Dermis microvascular lymphatic vessel endothelial cell (primary cell): ENCODE measurements at regions not wholly inside any gene's neighbourhood (a gene's known extent, or its start where the extent isn't known, plus 50 kb on each side); places are given as distances from the start of the nearest gene placed in this dataset.

Experiments used
- DNase-seq, 2 donors: peaks; one replicate each; pipeline versions ENCODE4 v3.0.0 to v3.0.0-alpha.2; 2010; ENCODE audit warnings: low read depth in 2 of 2

- DNase-seq = no peak
These were observed 306.6 kb upstream of the LYPLAL1 start for GRCh38 chr1:218867066-218867465.

- no peak for DNase-seq
These were observed 305.6 kb upstream of the LYPLAL1 start for GRCh38 chr1:218867941-218868626.

GRCh38 chr1:218869276-218869675, 304.4 kb upstream of the LYPLAL1 start:
- no peak for DNase-seq

GRCh38 chr1:218872026-218872425, 301.7 kb upstream of the LYPLAL1 start:
- DNase-seq = no peak

- no peak for DNase-seq
These were observed 300.8 kb upstream of the LYPLAL1 start for GRCh38 chr1:218872928-218873327.

GRCh38 chr1:218874313-218874712, 299.4 kb upstream of the LYPLAL1 start:
- DNase-seq = peak in 1 of 2 donors; percentile 93

GRCh38 chr1:218874801-218875400, 298.8 kb upstream of the LYPLAL1 start:
- DNase-seq = no peak

- peak in 1 of 2 donors; percentile 81 for DNase-seq
These were observed 295.3 kb upstream of the LYPLAL1 start for GRCh38 chr1:218878369-218878768.

GRCh38 chr1:218880484-218881060, 293.1 kb upstream of the LYPLAL1 start:
- no peak for DNase-seq

GRCh38 chr1:218882454-218882853, 291.2 kb upstream of the LYPLAL1 start:
- DNase-seq = no peak

- peak in 1 of 2 donors; percentile 23 for DNase-seq
These were observed 287.4 kb upstream of the LYPLAL1 start for GRCh38 chr1:218886101-218886871.

GRCh38 chr1:218887141-218887925, 286.3 kb upstream of the LYPLAL1 start:
- peak in 1 of 2 donors; percentile 3 for DNase-seq

GRCh38 chr1:218890451-218890850, 283.2 kb upstream of the LYPLAL1 start:
- DNase-seq = no peak

GRCh38 chr1:218891577-218891976, 282.1 kb upstream of the LYPLAL1 start:
- DNase-seq = no peak

GRCh38 chr1:218895064-218895587, 278.6 kb upstream of the LYPLAL1 start:
- DNase-seq = no peak

- DNase-seq = no peak
These were observed 277.5 kb upstream of the LYPLAL1 start for GRCh38 chr1:218896202-218896601.

- no peak for DNase-seq
These were observed 274.8 kb upstream of the LYPLAL1 start for GRCh38 chr1:218898921-218899320.

GRCh38 chr1:218900615-218901014, 273.1 kb upstream of the LYPLAL1 start:
- DNase-seq = peak in 1 of 2 donors; percentile 5

- DNase-seq = peak; percentile 12 to 71
These were observed 269.3 kb upstream of the LYPLAL1 start for GRCh38 chr1:218904416-218904815.

GRCh38 chr1:218916720-218917119, 257.0 kb upstream of the LYPLAL1 start:
- no peak for DNase-seq

GRCh38 chr1:218917656-218918055, 256.0 kb upstream of the LYPLAL1 start:
- DNase-seq = no peak
